Caki2 (cell line): ENCODE measurements at regions not wholly inside any gene's neighbourhood (a gene's known extent, or its start where the extent isn't known, plus 50 kb on each side); places are given as distances from the start of the nearest gene placed in this dataset.

Experiments used
- DNase-seq: peaks from one replicate; pipeline ENCODE4 v3.0.0-alpha.2; 2015; ENCODE audit warnings: low read depth
- in situ Hi-C: cut with HindIII; loops from 2 replicates; pipeline ENCODE4 v1.10.0; 2016; ENCODE audit warnings: low sequenced_read_pairs, low pct_unique_long_range_greater_than_20kb, mixed read lengths

DNA sequence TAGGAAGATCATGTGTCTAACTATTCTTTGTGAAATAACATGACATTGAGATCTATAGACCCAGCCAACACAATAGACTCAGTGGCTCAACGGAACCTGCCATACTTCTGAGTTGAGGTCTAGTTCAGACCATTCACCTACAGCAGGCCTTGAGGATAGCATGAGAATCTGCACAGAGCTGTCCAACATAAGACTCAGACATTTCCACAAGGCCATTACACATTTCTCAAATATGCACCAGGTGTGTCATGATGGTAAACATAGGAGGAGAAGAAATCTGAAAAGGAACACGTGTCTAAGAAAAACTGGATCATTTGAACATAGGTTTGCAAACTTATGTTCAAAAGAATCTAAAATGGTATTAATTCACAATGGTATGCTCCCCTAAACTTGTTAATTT, 421.4 kb downstream of the SLITRK6 start:
- no peak for DNase-seq
- in situ Hi-C loops: no loop called here

DNA sequence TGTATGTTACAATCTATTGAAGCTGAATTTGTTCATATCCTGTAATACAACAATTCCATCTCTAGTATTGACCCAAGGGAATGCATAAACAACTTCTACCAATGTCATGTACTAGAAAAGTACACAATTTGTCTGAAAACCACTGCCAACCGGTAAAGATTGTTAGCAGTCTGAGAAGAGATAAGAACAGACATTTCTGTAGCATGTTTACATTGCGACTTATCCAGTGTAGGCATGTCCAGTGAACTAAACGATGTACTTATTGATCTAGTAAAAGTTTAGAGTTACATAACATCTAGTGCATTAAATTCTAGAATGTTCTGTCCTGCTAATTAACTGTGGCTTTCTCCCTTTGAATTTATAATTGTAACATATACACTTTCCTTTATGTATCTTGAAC, 425.9 kb downstream of the SLITRK6 start:
- in situ Hi-C loops: no loop called here
- DNase-seq: no peak

DNA sequence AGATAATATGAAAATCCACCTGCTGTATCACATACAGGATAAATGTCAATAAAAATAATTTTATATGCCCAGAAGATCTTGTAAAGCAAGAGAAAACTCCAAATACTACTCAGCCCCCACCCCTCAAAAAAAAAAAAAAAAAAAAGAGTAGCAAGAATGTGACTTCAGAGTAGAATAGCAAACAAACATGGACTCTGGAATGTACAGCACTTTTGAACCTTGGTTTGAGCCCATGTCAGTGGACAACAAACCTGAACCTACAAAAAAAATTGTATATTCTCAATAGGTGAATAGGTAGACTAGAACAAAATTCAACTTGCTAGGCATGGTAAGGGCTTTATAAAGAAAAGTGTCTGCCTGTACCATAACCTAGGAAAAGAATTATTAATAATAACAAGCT, 428.0 kb downstream of the SLITRK6 start:
- in situ Hi-C loops: no loop called here
- no peak for DNase-seq

DNA sequence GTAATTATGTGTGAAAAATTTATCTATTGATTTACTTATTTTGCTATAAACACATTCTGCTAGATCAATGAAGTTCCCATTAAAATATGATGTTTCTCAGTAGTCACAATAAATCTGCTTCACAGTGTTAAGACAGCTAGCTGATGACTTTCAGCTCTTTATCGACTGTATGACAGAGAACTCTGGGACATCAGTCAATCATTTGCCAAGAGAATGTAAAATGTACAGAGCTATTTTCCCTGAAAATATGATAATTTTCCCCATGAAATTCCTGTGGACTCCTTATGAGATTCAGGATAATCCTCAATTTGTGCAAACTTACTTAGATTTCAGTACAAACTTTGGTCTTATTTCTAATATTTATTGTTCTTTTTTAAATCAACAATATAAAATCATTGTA, 430.5 kb downstream of the SLITRK6 start:
- in situ Hi-C loops: no loop called here

DNA sequence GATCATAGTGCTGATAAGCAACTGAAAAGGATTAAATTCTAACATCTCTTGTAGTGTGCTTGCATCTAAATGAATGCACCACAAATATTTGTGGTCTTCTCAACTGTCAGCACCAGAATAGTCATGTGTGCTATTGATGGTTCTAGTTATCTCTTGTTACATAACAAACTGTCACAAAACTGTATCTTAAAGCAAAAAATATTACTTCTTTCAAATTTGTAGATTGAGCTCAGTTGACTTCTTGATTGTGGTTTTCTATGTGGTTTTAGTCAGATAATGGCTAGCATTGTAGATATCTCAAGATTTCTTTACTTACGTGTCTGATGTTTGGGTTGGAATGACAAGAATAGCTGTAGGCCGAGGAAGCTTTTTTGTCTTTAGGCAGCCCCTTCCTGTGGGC, 431.3 kb downstream of the SLITRK6 start:
- in situ Hi-C loops: no loop called here
- no peak for DNase-seq

More for the DNA sequence above, 430.5 kb downstream of the SLITRK6 start:
- DNase-seq: no peak

DNA sequence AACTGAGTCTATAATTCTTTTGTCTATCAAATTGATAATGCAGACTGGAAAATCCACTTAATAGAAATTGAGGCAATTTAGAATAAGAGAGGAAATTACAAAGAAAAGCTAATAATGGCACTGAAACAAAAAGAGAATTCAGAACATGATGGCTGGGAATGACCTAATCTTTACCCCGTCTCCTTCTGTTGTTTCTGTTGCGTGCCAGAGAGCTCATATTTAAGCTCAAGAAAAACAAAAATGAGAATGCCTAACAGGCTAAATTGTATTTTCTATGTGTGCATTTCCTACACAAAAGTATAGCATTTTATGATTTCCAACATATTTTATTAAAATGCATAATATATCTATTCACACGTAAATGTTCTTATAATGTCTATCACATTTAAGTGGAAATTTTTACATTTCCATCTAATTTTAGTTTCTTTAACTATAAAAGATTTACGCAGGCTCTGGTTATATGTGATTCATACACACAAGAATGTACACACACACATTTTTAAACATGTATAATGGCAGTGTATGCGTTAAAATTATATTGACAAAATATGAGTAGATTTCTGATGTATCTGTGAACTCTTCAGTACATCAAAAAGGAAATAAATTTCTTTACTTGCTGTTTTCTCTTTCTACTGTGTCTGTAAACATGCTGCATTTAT, 432.3 kb downstream of the SLITRK6 start:
- in situ Hi-C loops: no loop called here
- no peak for DNase-seq

DNA sequence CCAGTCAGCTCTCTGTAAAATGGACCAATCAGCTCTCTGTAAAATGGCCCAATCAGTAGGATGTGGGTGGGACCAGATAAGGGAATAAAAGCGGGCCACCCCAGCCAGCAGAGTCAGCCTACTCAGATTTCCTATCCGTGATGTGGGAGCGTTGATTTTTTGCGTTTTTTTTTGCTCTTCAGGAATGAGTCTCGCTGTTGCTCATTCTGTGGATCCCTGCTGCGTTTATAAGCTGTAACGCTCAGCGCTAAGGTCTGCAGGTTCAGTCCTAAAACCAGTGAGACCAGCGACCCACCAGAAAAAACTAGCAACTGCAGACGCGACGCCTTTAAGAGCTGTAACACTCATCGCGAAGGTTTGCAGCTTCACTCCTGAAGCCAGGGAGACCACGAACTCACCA, 435.7 kb downstream of the SLITRK6 start:
- in situ Hi-C loops: no loop called here
- DNase-seq: no peak

DNA sequence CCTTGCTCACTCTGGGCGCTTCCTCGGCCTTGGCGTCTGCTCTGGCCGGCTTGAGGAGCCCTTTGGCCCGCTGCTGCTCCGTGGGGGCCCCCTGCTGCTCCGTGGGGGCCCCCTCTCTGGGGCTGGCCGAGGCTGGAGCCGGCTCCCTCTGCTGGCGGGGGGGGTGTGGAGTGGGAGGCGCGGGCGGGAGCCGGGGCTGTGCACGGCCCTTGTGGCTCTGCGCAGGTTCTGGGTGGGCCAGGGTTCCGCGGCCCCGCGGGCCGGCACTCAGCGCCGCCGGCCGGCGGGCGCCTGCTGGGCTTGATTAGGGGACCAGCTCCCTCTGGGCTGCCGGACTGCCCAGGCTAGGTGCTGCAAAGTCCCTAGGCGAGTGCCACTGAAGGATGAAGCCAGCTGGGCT, 436.2 kb downstream of the SLITRK6 start:
- in situ Hi-C loops: no loop called here
- no peak for DNase-seq

DNA sequence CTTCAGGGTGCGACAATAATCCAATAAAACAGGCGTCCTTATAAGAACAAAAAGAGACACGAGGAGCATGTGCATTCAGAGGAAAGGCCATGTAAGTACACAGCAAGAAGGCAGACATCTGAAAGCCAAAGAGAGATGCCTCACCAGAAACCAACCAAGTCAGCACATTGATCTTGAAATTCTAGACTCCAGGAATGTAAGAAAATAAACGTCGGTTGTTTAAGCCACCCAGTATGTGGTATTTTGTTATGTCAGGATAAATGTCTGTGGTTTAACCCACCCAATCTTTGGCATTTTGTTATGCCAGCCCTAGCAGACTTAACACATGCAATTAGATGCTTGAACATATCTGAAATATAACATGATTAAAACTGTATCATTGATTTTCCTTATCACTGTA, 452.0 kb downstream of the SLITRK6 start:
- DNase-seq: peak; percentile 0
- in situ Hi-C loops: no loop called here

DNA sequence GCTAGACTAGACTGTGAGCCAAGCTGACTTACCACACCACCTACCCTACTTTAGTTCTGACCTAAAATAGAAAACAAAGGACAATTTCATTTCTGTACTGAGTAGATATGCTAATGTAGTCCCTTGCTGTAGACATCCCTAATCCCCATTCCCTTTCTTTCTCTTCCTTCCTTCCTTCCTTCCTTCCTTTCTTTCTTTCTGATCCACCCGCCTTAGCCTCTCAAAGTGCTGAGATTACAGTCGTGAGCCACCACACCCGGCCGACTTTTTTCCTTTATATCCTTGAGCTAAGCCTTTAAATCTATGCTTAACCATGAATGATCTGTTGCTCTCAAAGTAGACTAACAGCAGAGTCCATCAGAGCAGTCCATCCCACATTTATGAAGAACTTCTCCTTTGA, 465.0 kb downstream of the SLITRK6 start:
- in situ Hi-C loops: no loop called here
- DNase-seq: no peak

DNA sequence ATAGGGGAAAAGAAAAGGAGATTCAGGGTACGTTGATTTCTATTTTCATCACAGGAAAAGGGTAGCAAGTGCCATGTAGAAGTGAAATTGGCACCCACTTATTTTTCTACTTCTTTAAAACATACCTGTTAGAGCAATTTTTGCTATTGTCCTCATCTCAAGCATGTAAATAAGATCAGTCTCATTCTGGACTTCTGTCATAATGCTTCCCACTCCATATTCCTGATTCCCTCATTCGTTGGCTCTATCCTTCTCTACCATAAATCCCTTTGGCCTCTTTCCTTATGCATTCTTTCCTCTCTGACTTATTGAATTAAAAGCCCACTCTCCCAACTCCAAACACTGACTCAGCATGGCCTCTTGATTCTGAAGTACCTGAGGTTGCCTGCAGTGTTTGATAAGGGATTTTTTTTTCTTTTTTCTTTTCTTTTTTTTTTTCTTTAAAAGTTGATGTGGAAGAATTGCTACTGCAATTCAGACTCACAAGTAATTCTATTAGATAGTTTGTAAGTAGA, 465.7 kb downstream of the SLITRK6 start:
- DNase-seq: no peak
- in situ Hi-C loops: no loop called here

DNA sequence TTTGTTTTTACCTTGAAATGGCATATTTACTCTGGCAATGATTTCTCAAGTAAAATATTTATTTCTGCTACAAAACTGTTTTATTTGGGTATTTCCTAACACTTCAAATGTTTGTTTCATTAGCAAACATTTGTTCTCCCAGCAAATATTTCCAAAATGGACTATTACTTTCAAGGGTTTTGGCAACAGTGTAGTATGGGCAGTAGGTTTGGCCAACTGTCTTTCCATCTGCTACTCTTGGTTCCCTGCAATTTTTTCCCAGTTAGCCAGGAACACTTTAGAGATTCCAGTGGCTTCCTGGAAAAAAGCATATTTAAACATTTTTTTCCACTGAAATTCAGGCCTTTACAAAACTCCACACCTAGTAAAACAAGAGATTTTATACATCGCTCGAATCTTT, 466.6 kb downstream of the SLITRK6 start:
- DNase-seq: no peak
- in situ Hi-C loops: no loop called here

DNA sequence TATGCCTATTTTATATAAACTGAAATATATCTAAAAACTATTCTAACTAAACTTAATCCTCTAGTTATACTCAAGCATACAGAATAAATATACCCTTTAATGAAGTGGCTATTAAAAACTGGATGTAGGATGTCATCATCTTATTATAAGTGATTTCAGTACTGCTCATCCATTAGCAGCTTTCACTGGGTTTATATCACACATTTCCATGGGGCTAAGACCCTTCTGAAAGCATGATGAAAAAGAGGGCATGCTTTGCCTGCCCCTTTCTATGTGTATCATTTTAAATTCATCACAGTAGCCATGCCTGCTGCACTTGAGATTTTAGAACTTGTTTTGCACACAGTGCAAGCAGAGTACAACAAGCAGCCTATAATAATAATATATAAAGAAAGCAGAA, 477.5 kb downstream of the SLITRK6 start:
- in situ Hi-C loops: no loop called here
- no peak for DNase-seq

DNA sequence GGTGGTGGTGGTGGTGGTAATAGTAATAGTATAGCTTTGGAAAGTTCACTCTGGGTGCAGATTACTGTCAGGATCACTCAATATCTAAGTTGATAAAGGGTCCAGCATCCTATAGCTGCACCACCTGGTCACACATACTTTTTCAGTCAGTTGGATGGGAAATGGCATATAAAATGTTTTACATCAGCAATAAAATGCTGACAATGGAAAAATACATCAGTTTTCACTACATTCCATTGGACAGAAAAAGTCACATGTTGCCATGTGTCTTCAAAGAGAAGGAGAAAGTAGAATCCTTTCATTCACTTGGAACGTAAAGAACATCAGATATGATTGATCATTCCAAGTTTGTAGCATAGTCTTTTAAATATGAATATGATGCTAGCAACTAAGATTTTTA, 481.4 kb downstream of the SLITRK6 start:
- in situ Hi-C loops: no loop called here
- DNase-seq: no peak

DNA sequence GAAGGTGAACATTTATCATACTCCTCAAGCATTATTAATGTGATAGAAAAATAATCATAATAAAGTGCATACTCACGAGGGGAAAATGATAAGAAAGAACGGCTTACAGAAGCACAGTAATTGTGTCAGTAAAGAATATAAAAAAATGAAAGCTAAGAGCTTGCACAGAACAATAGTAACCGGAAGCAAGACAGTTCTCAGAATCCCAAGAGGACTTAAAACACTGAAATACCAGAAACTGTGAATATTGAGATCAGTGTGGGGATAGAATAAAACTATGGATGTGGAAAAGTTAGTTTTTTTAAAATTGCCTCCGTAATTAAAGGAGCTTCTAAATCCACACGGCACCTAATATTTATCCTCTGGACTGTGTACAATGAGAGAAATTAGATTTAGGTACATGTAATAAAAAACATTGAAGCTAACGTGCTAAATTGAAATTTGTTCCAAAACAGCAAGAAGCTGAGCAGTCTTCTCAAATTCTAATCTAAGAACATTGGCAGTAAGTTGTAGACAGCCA, 482.7 kb downstream of the SLITRK6 start:
- no peak for DNase-seq
- in situ Hi-C loops: no loop called here

DNA sequence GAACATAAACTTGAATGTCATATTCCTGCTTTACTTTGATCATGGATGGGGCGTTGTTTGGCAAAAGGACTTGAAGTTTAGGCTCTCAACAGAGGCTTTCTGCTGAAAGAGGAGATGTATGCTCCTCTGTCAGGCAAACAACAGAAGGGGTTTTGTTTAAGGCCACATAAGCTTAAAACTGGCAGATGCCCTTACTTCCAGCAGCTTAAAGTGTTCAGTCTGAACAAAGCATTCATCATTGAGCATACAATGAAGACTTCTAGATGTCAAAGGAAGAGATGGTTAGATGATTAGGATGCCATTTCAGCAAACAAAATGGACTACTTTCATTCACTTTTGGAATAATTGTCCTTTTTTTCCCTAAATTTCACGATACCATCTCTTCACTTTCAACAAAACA, 484.5 kb downstream of the SLITRK6 start:
- no peak for DNase-seq
- in situ Hi-C loops: no loop called here

DNA sequence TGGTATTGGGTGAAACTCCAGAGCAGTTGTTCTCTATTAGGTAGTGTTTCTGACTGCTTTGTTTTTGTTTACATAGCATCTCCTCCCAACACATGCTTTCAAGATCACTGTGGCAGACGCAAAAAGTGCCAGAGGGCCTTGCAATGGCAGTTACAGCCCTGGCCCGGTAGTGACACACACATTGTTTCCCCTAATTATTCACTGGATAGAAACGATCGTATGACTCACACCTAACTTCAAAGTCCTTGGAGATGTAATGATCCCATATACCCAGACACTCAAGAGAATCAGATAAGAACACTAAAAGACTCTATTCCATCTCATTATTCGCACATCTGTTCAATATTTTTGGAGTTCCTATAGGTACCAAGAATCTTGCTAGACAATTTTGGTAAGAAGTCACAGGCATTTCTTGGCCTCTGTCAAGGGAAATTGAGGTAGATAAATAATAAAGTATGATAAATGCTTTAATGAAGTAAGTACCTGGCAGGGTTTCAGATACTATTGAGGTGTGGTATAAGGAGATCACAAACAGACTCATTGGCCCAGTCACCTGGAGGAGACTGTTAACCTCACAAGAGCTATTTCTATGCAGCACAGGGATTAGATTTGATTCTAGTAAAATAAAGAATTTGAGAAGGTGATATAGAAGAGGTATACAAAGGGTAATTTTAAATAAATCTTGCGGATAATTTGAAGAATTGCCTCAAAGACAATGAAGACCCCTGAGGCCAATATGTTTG, 485.3 kb downstream of the SLITRK6 start:
- in situ Hi-C loops: no loop called here
- peak; percentile 45 for DNase-seq

DNA sequence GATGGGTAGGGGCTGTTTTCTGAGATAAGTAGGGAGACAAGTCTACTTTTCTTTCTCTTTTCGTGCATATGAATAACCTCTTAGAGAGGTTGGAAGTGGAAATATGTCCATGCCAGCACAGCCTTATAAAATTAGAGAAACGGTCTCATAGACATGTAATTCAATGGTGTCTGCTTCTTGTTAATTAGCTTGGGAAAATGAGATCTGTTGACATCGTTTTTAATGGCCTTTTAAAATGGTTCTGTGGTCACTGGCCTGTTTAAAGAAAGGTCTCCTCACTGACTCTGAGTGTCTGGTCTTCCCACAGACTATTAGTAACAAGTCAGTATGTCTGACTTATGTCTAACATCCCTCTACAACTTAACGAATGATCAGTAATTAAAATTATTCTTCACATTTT, 487.1 kb downstream of the SLITRK6 start:
- no peak for DNase-seq
- in situ Hi-C loops: no loop called here

DNA sequence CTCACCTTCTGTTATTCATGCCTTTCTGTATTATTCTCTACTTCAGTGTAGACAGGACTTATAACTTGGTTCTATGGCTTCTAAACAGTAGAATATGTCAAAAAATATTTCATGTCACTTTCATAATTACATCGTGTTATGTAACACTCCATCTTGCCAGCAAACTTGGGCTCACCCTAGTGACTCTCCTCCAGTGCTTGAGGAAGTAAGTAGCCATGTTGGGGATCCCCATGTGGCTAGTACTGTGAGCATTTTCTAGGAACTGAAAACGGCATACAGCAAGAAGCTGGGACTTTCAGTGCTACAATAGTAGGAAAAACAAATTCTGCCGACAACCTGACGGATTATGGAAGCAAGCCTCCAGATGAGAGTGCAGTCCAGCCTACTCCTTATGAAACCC, 495.6 kb downstream of the SLITRK6 start:
- no peak for DNase-seq
- in situ Hi-C loops: no loop called here
